HEK293T (cell line): ENCODE measurements at regions not wholly inside any gene's neighbourhood (a gene's known extent, or its start where the extent isn't known, plus 50 kb on each side); places are given as distances from the start of the nearest gene placed in this dataset.

Source experiments
- CTCF ChIA-PET: fragments of 350-600 bp; formaldehyde crosslinking; extraction: SDS; loops from one replicate; lab custom pipeline; 2021; ENCODE audit warnings: antibody characterized with exemption, inconsistent platforms; lab: Yijun Ruan, JAX
- POLR2A ChIA-PET: fragments of 350-600 bp; formaldehyde crosslinking; extraction: SDS; loops from one replicate; lab custom pipeline; 2020; ENCODE audit warnings: antibody characterized with exemption, inconsistent platforms; lab: Yijun Ruan, JAX
- DNase-seq: peaks from one replicate; pipeline ENCODE4 v3.0.0; 2012; ENCODE audit warnings: mixed read lengths; ENCODE audit errors: extremely low spot score
- ARNT ChIP-seq: fragments of 450-650 bp; IDR thresholded peaks from 2 replicates; pipeline ENCODE4 v1.6.1; 2017; ENCODE audit warnings: mild to moderate bottlenecking
- BHLHE40 ChIP-seq: fragments of 450-650 bp; IDR thresholded peaks from 2 replicates; pipeline ENCODE4 v1.6.1; 2016; ENCODE audit warnings: mild to moderate bottlenecking, moderate library complexity, borderline replicate concordance
- CTBP1 ChIP-seq: fragments of 450-650 bp; IDR thresholded peaks from 2 replicates; pipeline ENCODE4 v1.6.1; 2016; ENCODE audit warnings: borderline replicate concordance
- ELF4 ChIP-seq: fragments of 450-650 bp; IDR thresholded peaks from 2 replicates; pipeline ENCODE4 v1.6.1; 2017; ENCODE audit warnings: antibody characterized with exemption
- FOXA1 ChIP-seq: fragments of 450-650 bp; IDR thresholded peaks from 2 replicates; pipeline ENCODE4 v1.6.1; 2016; ENCODE audit warnings: mild to moderate bottlenecking
- FOXK2 ChIP-seq: fragments of 450-650 bp; IDR thresholded peaks from 2 replicates; pipeline ENCODE4 v1.6.1; 2016; ENCODE audit warnings: mild to moderate bottlenecking
- FOXM1 ChIP-seq: fragments of 450-650 bp; IDR thresholded peaks from 2 replicates; pipeline ENCODE4 v1.6.1; 2017; ENCODE audit warnings: mild to moderate bottlenecking, borderline replicate concordance
- HDGF ChIP-seq: fragments of 450-650 bp; IDR thresholded peaks from 2 replicates; pipeline ENCODE4 v1.6.1; 2017; ENCODE audit warnings: antibody characterized with exemption, borderline replicate concordance
- L3MBTL2 ChIP-seq: fragments of 450-650 bp; conservative IDR thresholded peaks from 2 replicates; pipeline ENCODE4 v1.6.1; 2016; ENCODE audit warnings: mild to moderate bottlenecking
- LEF1 ChIP-seq: fragments of 450-650 bp; IDR thresholded peaks from 2 replicates; pipeline ENCODE4 v1.6.1; 2017; ENCODE audit warnings: mild to moderate bottlenecking, borderline replicate concordance
- NFRKB ChIP-seq: fragments of 450-650 bp; IDR thresholded peaks from 2 replicates; pipeline ENCODE4 v1.6.1; 2016; ENCODE audit warnings: mild to moderate bottlenecking, moderate library complexity
- PKNOX1 ChIP-seq: fragments of 450-650 bp; IDR thresholded peaks from 2 replicates; pipeline ENCODE4 v1.6.1; 2016
- SP1 ChIP-seq: fragments of 450-650 bp; IDR thresholded peaks from 2 replicates; pipeline ENCODE4 v1.6.1; 2017
- SUZ12 ChIP-seq: fragments of 450-650 bp; IDR thresholded peaks from 2 replicates; pipeline ENCODE4 v1.6.1; 2016; ENCODE audit warnings: mild to moderate bottlenecking
- TARDBP ChIP-seq: fragments of 450-650 bp; IDR thresholded peaks from 2 replicates; pipeline ENCODE4 v1.6.1; 2016
- ZNF384 ChIP-seq: fragments of 450-650 bp; IDR thresholded peaks from 2 replicates; pipeline ENCODE4 v1.6.1; 2016

GRCh38 chr5:38023371-38023770, 183.5 kb upstream of the GDNF start:
- DNase-seq = no peak
- ChIA-PET CTCF (no interaction called here), POLR2A (no interaction called here)
- TF ChIP-seq ZNF384 = no peak
- TF ChIP-seq HDGF = no peak
- no peak for TF ChIP-seq FOXK2
- no peak for TF ChIP-seq L3MBTL2
- no peak for TF ChIP-seq ELF4
- no peak for TF ChIP-seq FOXA1
- no peak for TF ChIP-seq NFRKB
- no peak for TF ChIP-seq ARNT
- TF ChIP-seq PKNOX1 = no peak
- TF ChIP-seq SP1 = no peak
- TF ChIP-seq SUZ12 = no peak

GRCh38 chr5:38022631-38023030, 182.8 kb upstream of the GDNF start:
- CTCF ChIA-PET = no interaction called here

GRCh38 chr5:38018016-38018415, 178.2 kb upstream of the GDNF start:
- ChIA-PET POLR2A (no interaction called here), CTCF (no interaction called here)
- TF ChIP-seq FOXK2 = no peak
- no peak for TF ChIP-seq LEF1
- no peak for TF ChIP-seq L3MBTL2
- TF ChIP-seq CTBP1 = no peak
- TF ChIP-seq ELF4 = no peak
- TF ChIP-seq ARNT = no peak
- TF ChIP-seq TARDBP = no peak
- TF ChIP-seq HDGF = no peak
- no peak for TF ChIP-seq BHLHE40
- no peak for TF ChIP-seq SP1
- TF ChIP-seq NFRKB = no peak
- TF ChIP-seq ZNF384 = no peak
- TF ChIP-seq SUZ12 = no peak
- no peak for TF ChIP-seq FOXM1

More at GRCh38 chr5:38022631-38023030, 182.8 kb upstream of the GDNF start:
- DNase-seq = no peak
- TF ChIP-seq ZNF384 (no peak), SP1 (no peak), NFRKB (no peak), PKNOX1 (no peak), ELF4 (no peak), SUZ12 (no peak), ARNT (no peak), BHLHE40 (no peak), CTBP1 (no peak), TARDBP (no peak), FOXM1 (no peak), FOXA1 (no peak), LEF1 (no peak), HDGF (no peak), FOXK2 (no peak), L3MBTL2 (no peak)
- POLR2A ChIA-PET = no interaction called here

GRCh38 chr5:38013107-38013506, 173.3 kb upstream of the GDNF start:
- POLR2A ChIA-PET = no interaction called here
- DNase-seq = no peak
- CTCF ChIA-PET = no interaction called here
- TF ChIP-seq PKNOX1 (no peak), SP1 (no peak), CTBP1 (no peak), HDGF (no peak), FOXA1 (no peak), L3MBTL2 (no peak), TARDBP (no peak), BHLHE40 (no peak), SUZ12 (no peak), FOXM1 (no peak)

More at GRCh38 chr5:38018016-38018415, 178.2 kb upstream of the GDNF start:
- no peak for DNase-seq

- DNase-seq = no peak
- TF ChIP-seq ELF4 = no peak
- TF ChIP-seq FOXA1 = no peak
- no peak for TF ChIP-seq L3MBTL2
- no peak for TF ChIP-seq TARDBP
- no peak for TF ChIP-seq HDGF
- no peak for TF ChIP-seq PKNOX1
- no peak for TF ChIP-seq SUZ12
- TF ChIP-seq ZNF384 = no peak
- no peak for TF ChIP-seq ARNT
- no peak for TF ChIP-seq NFRKB
- TF ChIP-seq LEF1 = no peak
- TF ChIP-seq FOXM1 = no peak
- no peak for TF ChIP-seq CTBP1
- no peak for TF ChIP-seq SP1
- TF ChIP-seq FOXK2 = no peak
- TF ChIP-seq BHLHE40 = no peak
- ChIA-PET POLR2A (no interaction called here), CTCF (no interaction called here)
These were observed 171.9 kb upstream of the GDNF start for GRCh38 chr5:38011668-38012188.
